Peyer's patch (tissue), 4 donors: ENCODE measurements at regions not wholly inside any gene's neighbourhood (a gene's known extent, or its start where the extent isn't known, plus 50 kb on each side); places are given as distances from the start of the nearest gene placed in this dataset.

Source experiments
- POLR2A ChIP-seq, 2 donors: fragments of 450-650 bp; IDR thresholded peaks; one replicate each; pipeline ENCODE4 v1.5.1; 2017; ENCODE audit warnings: antibody characterized with exemption in 2 of 2, mild to moderate bottlenecking in 2 of 2, moderate library complexity in 2 of 2
- TF ChIP-seq, protein P1 (sequence below), 6 experiments: fragments of 450-650 bp in 4 of 6; fragments of 200-600 bp in 2 of 6; sonication (generic) in 1 of 6; IDR thresholded peaks; one replicate each; pipeline ENCODE4 v1.5.1; 2017 to 2019; ENCODE audit warnings: antibody characterized with exemption in 6 of 6, mild to moderate bottlenecking in 3 of 6, moderate library complexity in 1 of 6

DNA sequence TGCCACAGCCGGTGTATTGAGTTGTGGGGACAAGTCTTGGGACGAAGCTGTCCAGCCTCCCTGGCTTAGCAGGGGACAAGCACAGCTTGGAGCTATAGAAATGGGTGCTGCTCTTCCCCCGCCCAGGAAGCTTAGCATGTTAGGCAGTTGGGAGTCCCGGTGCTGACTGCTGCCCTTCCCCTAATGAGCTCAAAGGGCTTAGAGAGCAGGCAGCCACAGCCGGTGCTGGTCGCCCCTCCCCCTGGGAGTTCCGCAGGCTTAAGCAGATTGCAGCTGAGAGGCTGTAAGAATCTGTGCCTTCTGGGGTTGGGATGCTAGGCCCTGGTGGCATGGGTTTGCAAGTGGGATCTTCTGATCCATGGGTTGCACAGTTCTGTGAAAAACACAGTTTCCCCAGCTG, 237.3 kb downstream of the DCDC2C start:
- TF ChIP-seq, protein P1, sequence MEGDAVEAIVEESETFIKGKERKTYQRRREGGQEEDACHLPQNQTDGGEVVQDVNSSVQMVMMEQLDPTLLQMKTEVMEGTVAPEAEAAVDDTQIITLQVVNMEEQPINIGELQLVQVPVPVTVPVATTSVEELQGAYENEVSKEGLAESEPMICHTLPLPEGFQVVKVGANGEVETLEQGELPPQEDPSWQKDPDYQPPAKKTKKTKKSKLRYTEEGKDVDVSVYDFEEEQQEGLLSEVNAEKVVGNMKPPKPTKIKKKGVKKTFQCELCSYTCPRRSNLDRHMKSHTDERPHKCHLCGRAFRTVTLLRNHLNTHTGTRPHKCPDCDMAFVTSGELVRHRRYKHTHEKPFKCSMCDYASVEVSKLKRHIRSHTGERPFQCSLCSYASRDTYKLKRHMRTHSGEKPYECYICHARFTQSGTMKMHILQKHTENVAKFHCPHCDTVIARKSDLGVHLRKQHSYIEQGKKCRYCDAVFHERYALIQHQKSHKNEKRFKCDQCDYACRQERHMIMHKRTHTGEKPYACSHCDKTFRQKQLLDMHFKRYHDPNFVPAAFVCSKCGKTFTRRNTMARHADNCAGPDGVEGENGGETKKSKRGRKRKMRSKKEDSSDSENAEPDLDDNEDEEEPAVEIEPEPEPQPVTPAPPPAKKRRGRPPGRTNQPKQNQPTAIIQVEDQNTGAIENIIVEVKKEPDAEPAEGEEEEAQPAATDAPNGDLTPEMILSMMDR (IDR thresholded peaks at IDR 0.05), result no peak
- no peak for TF ChIP-seq POLR2A (IDR thresholded peaks at IDR 0.05)
